Liver (tissue), 8 donors: ENCODE measurements at regions not wholly inside any gene's neighbourhood (a gene's known extent, or its start where the extent isn't known, plus 50 kb on each side); places are given as distances from the start of the nearest gene placed in this dataset.

ENCODE experiments used
- DNase-seq: peaks from one replicate; pipeline ENCODE4 v3.0.0-alpha.2; 2017; ENCODE audit warnings: low spot score
- H3K27ac ChIP-seq, 2 donors: one replicate each; pipeline ENCODE4 v1.7.0; 2013; ENCODE audit warnings: inconsistent platforms in 2 of 2, low read length in 2 of 2, control low read depth in 1 of 2, low read depth in 1 of 2, mild to moderate bottlenecking in 1 of 2
- H3K27me3 ChIP-seq, 4 donors: one replicate each; pipeline versions ENCODE4 v1.6.1 to v1.7.0; 2013; ENCODE audit warnings: low read length in 3 of 4, inconsistent platforms in 1 of 4, mild to moderate bottlenecking in 1 of 4, moderate library complexity in 1 of 4; ENCODE audit not compliant: control insufficient read depth in 4 of 4, insufficient read depth in 4 of 4
- H3K36me3 ChIP-seq, 4 donors: one replicate each; pipeline versions ENCODE4 v1.6.1 to v1.7.0; 2013; ENCODE audit warnings: low read length in 3 of 4, mild to moderate bottlenecking in 3 of 4, low read depth in 1 of 4, moderate library complexity in 1 of 4; ENCODE audit not compliant: control insufficient read depth in 4 of 4, insufficient read depth in 3 of 4
- H3K4me1 ChIP-seq, 4 donors: one replicate each; pipeline versions ENCODE4 v1.6.1 to v1.7.0; 2013; ENCODE audit warnings: low read length in 3 of 4, mild to moderate bottlenecking in 3 of 4, moderate library complexity in 1 of 4; ENCODE audit not compliant: control insufficient read depth in 4 of 4, insufficient read depth in 4 of 4
- H3K4me3 ChIP-seq, 3 donors: one replicate each; pipeline versions ENCODE4 v1.6.1 to v1.7.0; 2013; ENCODE audit warnings: low read length in 3 of 3, control low read depth in 1 of 3, low read depth in 1 of 3, mild to moderate bottlenecking in 1 of 3
- H3K9ac ChIP-seq, 2 donors: one replicate each; pipeline ENCODE4 v1.7.0; 2013; ENCODE audit warnings: low read length in 2 of 2, mild to moderate bottlenecking in 2 of 2, moderate library complexity in 2 of 2, control low read depth in 1 of 2, low read depth in 1 of 2
- H3K9me3 ChIP-seq, 4 donors: one replicate each; pipeline versions ENCODE4 v1.6.1 to v1.7.0; 2013; ENCODE audit warnings: low read length in 3 of 4; ENCODE audit not compliant: control insufficient read depth in 4 of 4
- EGR1 ChIP-seq, 2 donors: IDR thresholded peaks; 2 replicates each; pipeline ENCODE4 v1.6.1; 2016 to 2018; ENCODE audit warnings: antibody characterized with exemption in 2 of 2, low read depth in 2 of 2
- FOXA1 ChIP-seq: IDR thresholded peaks from 2 replicates; pipeline ENCODE4 v1.6.1; 2016; ENCODE audit warnings: antibody characterized with exemption
- FOXA2 ChIP-seq: IDR thresholded peaks from 2 replicates; pipeline ENCODE4 v1.6.1; 2016; ENCODE audit warnings: antibody characterized with exemption
- HNF4A ChIP-seq, 2 donors: conservative IDR thresholded peaks; 2 replicates each; pipeline ENCODE4 v1.6.1; 2016; ENCODE audit warnings: antibody characterized with exemption in 2 of 2, mild to moderate bottlenecking in 2 of 2
- HNF4G ChIP-seq: IDR thresholded peaks from 2 replicates; pipeline ENCODE4 v1.6.1; 2016; ENCODE audit warnings: antibody characterized with exemption
- JUND ChIP-seq, 2 donors: IDR thresholded peaks; 2 replicates each; pipeline ENCODE4 v1.6.1; 2016; ENCODE audit warnings: antibody characterized with exemption in 2 of 2
- NR2F2 ChIP-seq: IDR thresholded peaks from 2 replicates; pipeline ENCODE4 v1.6.1; 2016; ENCODE audit warnings: antibody characterized with exemption
- RXRA ChIP-seq, 2 donors: IDR thresholded peaks; 2 replicates each; pipeline ENCODE4 v1.6.1; 2017 to 2018; ENCODE audit warnings: antibody characterized with exemption in 2 of 2, mild to moderate bottlenecking in 1 of 2
- SP1 ChIP-seq: IDR thresholded peaks from 2 replicates; pipeline ENCODE4 v1.6.1; 2018; ENCODE audit warnings: antibody characterized with exemption, mild to moderate bottlenecking
- TAF1 ChIP-seq: conservative IDR thresholded peaks from 2 replicates; pipeline ENCODE4 v1.6.1; 2016; ENCODE audit warnings: antibody characterized with exemption, mild to moderate bottlenecking
- YY1 ChIP-seq: IDR thresholded peaks from 2 replicates; pipeline ENCODE4 v1.6.1; 2016; ENCODE audit warnings: antibody characterized with exemption, mild to moderate bottlenecking
- WGBS: extraction: QIAGEN DNeasy Blood & Tissue Kit; methylation state at CpG from one replicate; pipeline ENCODE4 v1.1.7; 2013; 5-methylcytosine and 5-hydroxymethylcytosine counted together
- TF ChIP-seq, protein P1 (sequence below): fragments of 150-350 bp; IDR thresholded peaks from 2 replicates; pipeline ENCODE4 v1.5.1; 2017; ENCODE audit warnings: improper control_type of control experiment, low read depth, low read length; ENCODE audit not compliant: missing input control
- TF ChIP-seq, protein P2 (sequence below): IDR thresholded peaks from 2 replicates; pipeline ENCODE4 v1.6.1; 2016; ENCODE audit warnings: antibody characterized with exemption
- TF ChIP-seq, protein P3 (sequence below): IDR thresholded peaks from 2 replicates; pipeline ENCODE4 v1.6.1; 2016; ENCODE audit warnings: antibody characterized with exemption, mild to moderate bottlenecking
- donor health status: healthy.
- donor health status: healthy.
- donor health status: healthy.
- donor health status: healthy.
- donor health status: healthy.

DNA sequence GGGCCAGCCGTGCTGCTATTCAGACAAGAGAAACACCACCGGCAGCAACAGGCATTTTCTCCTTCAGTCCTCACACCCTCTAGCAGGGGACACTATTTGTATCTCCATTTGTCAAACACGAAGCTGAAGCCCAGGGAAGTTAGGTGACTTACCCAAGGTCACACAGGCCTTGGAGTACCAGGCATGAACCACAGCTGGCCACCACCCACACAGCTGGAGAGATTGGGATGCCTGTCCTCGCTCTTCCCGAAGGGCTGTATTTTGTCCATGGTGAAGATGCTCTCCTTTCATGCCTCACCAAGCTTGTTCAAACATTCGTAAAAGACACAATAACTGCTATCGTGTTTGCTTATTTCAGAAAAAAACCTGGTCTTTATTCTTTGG, 182.7 kb downstream of the INHBB start:
- 91% methylated on average over 7 of the region's 7 CpGs for WGBS
- TF ChIP-seq HNF4G = no peak
- TF ChIP-seq YY1 = no peak
- TF ChIP-seq, protein P1, sequence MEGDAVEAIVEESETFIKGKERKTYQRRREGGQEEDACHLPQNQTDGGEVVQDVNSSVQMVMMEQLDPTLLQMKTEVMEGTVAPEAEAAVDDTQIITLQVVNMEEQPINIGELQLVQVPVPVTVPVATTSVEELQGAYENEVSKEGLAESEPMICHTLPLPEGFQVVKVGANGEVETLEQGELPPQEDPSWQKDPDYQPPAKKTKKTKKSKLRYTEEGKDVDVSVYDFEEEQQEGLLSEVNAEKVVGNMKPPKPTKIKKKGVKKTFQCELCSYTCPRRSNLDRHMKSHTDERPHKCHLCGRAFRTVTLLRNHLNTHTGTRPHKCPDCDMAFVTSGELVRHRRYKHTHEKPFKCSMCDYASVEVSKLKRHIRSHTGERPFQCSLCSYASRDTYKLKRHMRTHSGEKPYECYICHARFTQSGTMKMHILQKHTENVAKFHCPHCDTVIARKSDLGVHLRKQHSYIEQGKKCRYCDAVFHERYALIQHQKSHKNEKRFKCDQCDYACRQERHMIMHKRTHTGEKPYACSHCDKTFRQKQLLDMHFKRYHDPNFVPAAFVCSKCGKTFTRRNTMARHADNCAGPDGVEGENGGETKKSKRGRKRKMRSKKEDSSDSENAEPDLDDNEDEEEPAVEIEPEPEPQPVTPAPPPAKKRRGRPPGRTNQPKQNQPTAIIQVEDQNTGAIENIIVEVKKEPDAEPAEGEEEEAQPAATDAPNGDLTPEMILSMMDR = no peak
- TF ChIP-seq TAF1 = no peak
- TF ChIP-seq HNF4A (conservative IDR thresholded peaks at IDR 0.05) = no peak
- no peak for TF ChIP-seq EGR1 (IDR thresholded peaks at IDR 0.05; ENCODE audit: low read depth in 2 of 2)
- Histone ChIP-seq H3K4me3 (no peak overlapping the region), H3K27ac (no peak overlapping the region), H3K27me3 (no peaks in the 10 kb centered on the region), H3K9me3 (peaks cover 0 to 2% (median 0%) of the 10 kb centered on the region in 4 donors), H3K36me3 (no peaks in the 10 kb centered on the region), H3K4me1 (peaks cover 4 to 18% (median 15%) of the 10 kb centered on the region in 4 donors), H3K9ac (no peak overlapping the region)
- DNase-seq = no peak

DNA sequence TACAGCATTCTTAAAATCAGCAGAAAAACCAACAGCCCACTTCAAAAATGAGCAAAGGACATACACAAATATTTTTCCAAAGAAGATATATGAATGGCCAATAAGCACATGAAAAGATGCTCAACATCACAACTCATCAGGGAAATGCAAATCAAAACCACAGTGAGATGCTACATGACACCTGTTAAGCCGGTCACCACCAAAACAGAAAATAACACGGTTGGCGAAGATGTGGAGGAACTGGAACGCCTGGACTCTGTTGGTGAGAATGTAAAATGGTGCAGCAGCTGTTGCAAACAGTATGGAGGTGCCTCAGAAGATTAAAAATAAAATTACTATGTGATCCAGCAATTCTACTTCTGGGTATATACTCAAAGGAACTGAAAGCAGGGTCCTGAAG, 184.8 kb downstream of the INHBB start:
- TF ChIP-seq, protein P2, sequence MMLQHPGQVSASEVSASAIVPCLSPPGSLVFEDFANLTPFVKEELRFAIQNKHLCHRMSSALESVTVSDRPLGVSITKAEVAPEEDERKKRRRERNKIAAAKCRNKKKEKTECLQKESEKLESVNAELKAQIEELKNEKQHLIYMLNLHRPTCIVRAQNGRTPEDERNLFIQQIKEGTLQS = no peak
- TF ChIP-seq FOXA2 (no peak), YY1 (no peak), NR2F2 (no peak), TAF1 (no peak), EGR1 (IDR thresholded peaks at IDR 0.05; ENCODE audit: low read depth in 2 of 2) (no peak), JUND (IDR thresholded peaks at IDR 0.05) (no peak)
- no peaks in the 10 kb centered on the region for H3K36me3 ChIP-seq
- DNase-seq = no peak
- 98% methylated on average over 4 of the region's 4 CpGs for WGBS
- peaks cover under 1 to 2% (median 2%) of the 10 kb centered on the region in 4 donors for H3K4me1 ChIP-seq
- H3K4me3 ChIP-seq = no peak overlapping the region
- H3K9ac ChIP-seq = no peak overlapping the region
- H3K27me3 ChIP-seq = no peaks in the 10 kb centered on the region
- no peak overlapping the region for H3K27ac ChIP-seq
- peaks cover 0 to 2% (median 0%) of the 10 kb centered on the region in 4 donors for H3K9me3 ChIP-seq

DNA sequence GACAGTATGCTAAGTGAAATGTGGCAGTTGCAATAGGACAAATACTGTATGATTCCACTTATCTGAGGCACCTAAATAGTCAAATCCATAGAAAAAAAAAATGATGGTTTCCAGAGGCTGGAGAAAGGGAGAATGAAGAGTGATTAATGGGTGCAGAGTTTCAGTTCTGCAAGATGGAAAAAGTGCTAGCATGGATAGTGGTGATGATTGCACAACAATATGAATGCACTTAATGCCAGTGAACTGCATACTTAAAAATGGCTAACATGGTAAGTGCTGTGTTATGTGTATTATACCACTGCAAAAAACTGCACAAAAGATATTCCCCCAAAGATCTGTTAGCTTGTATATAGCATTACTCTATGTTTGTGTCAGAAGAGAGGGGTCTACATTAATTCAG, 185.4 kb downstream of the INHBB start:
- peaks cover under 1 to 6% (median 4%) of the 10 kb centered on the region in 4 donors for H3K4me1 ChIP-seq
- H3K4me3 ChIP-seq = no peak overlapping the region
- TF ChIP-seq YY1 = peak; percentile 20
- peak in 1 of 2 donors; percentile 60 for TF ChIP-seq RXRA (IDR thresholded peaks at IDR 0.05)
- no peak for TF ChIP-seq FOXA1
- H3K27me3 ChIP-seq = no peaks in the 10 kb centered on the region
- H3K27ac ChIP-seq = no peak overlapping the region
- peaks cover 0 to 2% (median 0%) of the 10 kb centered on the region in 4 donors for H3K9me3 ChIP-seq
- H3K9ac ChIP-seq = no peak overlapping the region
- no peaks in the 10 kb centered on the region for H3K36me3 ChIP-seq
- no peak for DNase-seq

DNA sequence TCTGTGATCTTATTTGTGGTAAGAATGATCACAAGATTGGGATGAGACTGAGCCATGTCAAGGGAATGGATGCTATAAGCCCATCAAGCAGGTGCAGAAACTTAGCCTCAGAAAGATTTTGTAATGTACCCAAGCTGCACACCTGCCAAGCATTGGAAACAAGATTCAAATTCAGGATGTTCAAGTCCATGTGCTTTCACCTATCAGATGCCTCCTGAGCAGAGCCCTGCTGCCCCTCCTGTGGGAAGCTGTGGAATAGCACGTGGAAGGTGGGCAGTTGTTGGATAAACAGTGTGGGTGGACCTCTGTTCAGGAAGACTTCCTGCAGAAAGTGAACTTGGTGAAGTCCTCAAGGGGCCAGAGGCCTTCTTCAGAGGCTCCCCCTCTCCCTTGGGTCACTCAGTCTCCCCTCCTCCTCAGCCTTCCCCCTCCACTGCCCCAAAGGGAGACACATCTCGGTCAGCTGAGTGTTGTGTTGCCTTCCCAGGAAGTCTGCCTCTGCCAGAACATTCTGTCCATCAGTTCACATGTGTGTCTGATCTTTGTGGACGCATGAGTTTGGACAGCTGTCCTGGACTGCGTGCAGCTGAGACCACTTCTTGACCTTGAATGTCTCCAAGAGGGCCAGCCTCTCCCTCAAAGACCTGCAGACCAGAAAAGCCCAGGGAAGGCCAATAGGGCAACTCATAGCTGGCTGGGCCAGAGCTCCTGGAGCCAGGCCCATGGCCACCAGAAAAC, 186.1 kb downstream of the INHBB start:
- Histone ChIP-seq H3K27ac (no peak overlapping the region), H3K4me1 (peaks cover 2 to 7% (median 5%) of the 10 kb centered on the region in 4 donors), H3K36me3 (no peaks in the 10 kb centered on the region), H3K9me3 (peaks cover 0 to 2% (median 0%) of the 10 kb centered on the region in 4 donors), H3K27me3 (no peaks in the 10 kb centered on the region), H3K4me3 (no peak overlapping the region), H3K9ac (no peak overlapping the region)
- DNase-seq = no peak
- 83% methylated on average over 4 of the region's 4 CpGs for WGBS
- peak; percentile 26 for TF ChIP-seq SP1
- TF ChIP-seq RXRA (IDR thresholded peaks at IDR 0.05) = peak in 1 of 2 donors; percentile 8
- TF ChIP-seq, protein P3, sequence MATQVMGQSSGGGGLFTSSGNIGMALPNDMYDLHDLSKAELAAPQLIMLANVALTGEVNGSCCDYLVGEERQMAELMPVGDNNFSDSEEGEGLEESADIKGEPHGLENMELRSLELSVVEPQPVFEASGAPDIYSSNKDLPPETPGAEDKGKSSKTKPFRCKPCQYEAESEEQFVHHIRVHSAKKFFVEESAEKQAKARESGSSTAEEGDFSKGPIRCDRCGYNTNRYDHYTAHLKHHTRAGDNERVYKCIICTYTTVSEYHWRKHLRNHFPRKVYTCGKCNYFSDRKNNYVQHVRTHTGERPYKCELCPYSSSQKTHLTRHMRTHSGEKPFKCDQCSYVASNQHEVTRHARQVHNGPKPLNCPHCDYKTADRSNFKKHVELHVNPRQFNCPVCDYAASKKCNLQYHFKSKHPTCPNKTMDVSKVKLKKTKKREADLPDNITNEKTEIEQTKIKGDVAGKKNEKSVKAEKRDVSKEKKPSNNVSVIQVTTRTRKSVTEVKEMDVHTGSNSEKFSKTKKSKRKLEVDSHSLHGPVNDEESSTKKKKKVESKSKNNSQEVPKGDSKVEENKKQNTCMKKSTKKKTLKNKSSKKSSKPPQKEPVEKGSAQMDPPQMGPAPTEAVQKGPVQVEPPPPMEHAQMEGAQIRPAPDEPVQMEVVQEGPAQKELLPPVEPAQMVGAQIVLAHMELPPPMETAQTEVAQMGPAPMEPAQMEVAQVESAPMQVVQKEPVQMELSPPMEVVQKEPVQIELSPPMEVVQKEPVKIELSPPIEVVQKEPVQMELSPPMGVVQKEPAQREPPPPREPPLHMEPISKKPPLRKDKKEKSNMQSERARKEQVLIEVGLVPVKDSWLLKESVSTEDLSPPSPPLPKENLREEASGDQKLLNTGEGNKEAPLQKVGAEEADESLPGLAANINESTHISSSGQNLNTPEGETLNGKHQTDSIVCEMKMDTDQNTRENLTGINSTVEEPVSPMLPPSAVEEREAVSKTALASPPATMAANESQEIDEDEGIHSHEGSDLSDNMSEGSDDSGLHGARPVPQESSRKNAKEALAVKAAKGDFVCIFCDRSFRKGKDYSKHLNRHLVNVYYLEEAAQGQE = no peak
- peak; percentile 93 for TF ChIP-seq NR2F2
